NCI-H1694 (cell line): ENCODE measurements at regions not wholly inside any gene's neighbourhood (a gene's known extent, or its start where the extent isn't known, plus 50 kb on each side); places are given as distances from the start of the nearest gene placed in this dataset.
A peak's percentile ranks its signal among the peaks of the same experiment; 100 is the strongest.
"Not testable (repeated sequence)": the region's sequence is repeated elsewhere in the genome, so short reads cannot be mapped to it uniquely, and the experiment has no call there.

Source experiments
- DNase-seq: peaks from one replicate; lab custom pipeline; 2025; lab: John Stamatoyannopoulos, UW

- DNase-seq: no peak
Measured at GRCh38 chr12:60195483-60195882, 599.7 kb downstream of the SLC16A7 start.

GRCh38 chr12:60196366-60196765 lies 600.5 kb downstream of the SLC16A7 start:
- no peak for DNase-seq

GRCh38 chr12:60197589-60197988 lies 601.8 kb downstream of the SLC16A7 start:
- no peak for DNase-seq

- no peak for DNase-seq
Measured at GRCh38 chr12:60201891-60202290, 606.1 kb downstream of the SLC16A7 start.

GRCh38 chr12:60205500-60205899 lies 609.7 kb downstream of the SLC16A7 start:
- peak; percentile 1 for DNase-seq

- no peak for DNase-seq
Measured at GRCh38 chr12:60209521-60209920, 613.7 kb downstream of the SLC16A7 start.

GRCh38 chr12:60209933-60210332 lies 614.1 kb downstream of the SLC16A7 start:
- no peak for DNase-seq

GRCh38 chr12:60210756-60211155 lies 614.9 kb downstream of the SLC16A7 start:
- DNase-seq: no peak

- DNase-seq: no peak
Measured at GRCh38 chr12:60211244-60211643, 615.4 kb downstream of the SLC16A7 start.

- no peak for DNase-seq
Measured at GRCh38 chr12:60212159-60213000, 616.6 kb downstream of the SLC16A7 start.

GRCh38 chr12:60213272-60213671 lies 617.4 kb downstream of the SLC16A7 start:
- DNase-seq: not testable (repeated sequence)

GRCh38 chr12:60216226-60216625 lies 620.4 kb downstream of the SLC16A7 start:
- no peak for DNase-seq

- DNase-seq: no peak
Measured at GRCh38 chr12:60223242-60223641, 627.4 kb downstream of the SLC16A7 start.

GRCh38 chr12:60225216-60226000 lies 629.6 kb downstream of the SLC16A7 start:
- DNase-seq: no peak

GRCh38 chr12:60227916-60228315 lies 632.1 kb downstream of the SLC16A7 start:
- DNase-seq: no peak

GRCh38 chr12:60230056-60230455 lies 634.2 kb downstream of the SLC16A7 start:
- DNase-seq: no peak

- DNase-seq: no peak
Measured at GRCh38 chr12:60231303-60231702, 635.5 kb downstream of the SLC16A7 start.

GRCh38 chr12:60231976-60232907 lies 636.4 kb downstream of the SLC16A7 start:
- DNase-seq: no peak

GRCh38 chr12:60234611-60235195 lies 638.9 kb downstream of the SLC16A7 start:
- DNase-seq: not testable (repeated sequence)

- DNase-seq: no peak
Measured at GRCh38 chr12:60235261-60235660, 639.4 kb downstream of the SLC16A7 start.

- DNase-seq: not testable (repeated sequence)
Measured at GRCh38 chr12:60236416-60236815, 640.6 kb downstream of the SLC16A7 start.

- no peak for DNase-seq
Measured at GRCh38 chr12:60240891-60241290, 645.1 kb downstream of the SLC16A7 start.
